Stomach (tissue), 4 donors: ENCODE measurements at regions not wholly inside any gene's neighbourhood (a gene's known extent, or its start where the extent isn't known, plus 50 kb on each side); places are given as distances from the start of the nearest gene placed in this dataset.
"Not testable (repeated sequence)": the region's sequence is repeated elsewhere in the genome, so short reads cannot be mapped to it uniquely, and the experiment has no call there.

Source experiments
- CTCF ChIP-seq, 7 experiments: fragments of 450-650 bp in 4 of 7; fragments of 200-600 bp in 3 of 7; sonication (generic) in 3 of 7; IDR thresholded peaks; one replicate each; pipeline ENCODE4 v1.5.1; 2016 to 2019; ENCODE audit warnings: antibody characterized with exemption in 7 of 7, control low read depth in 2 of 7, mild to moderate bottlenecking in 1 of 7
- POLR2AphosphoS5 ChIP-seq, 3 donors: sonication (generic); formaldehyde crosslinking; IDR thresholded peaks; one replicate each; pipeline ENCODE4 v1.6.1; 2016; ENCODE audit warnings: antibody characterized with exemption in 3 of 3

GRCh38 chr16:22722551-22723541 lies 91.1 kb upstream of the HS3ST2 start:
- TF ChIP-seq POLR2AphosphoS5, CTCF (IDR thresholded peaks at IDR 0.05): not testable (repeated sequence)
